ENCODE measurements at regions not wholly inside any gene's neighbourhood (a gene's known extent, or its start where the extent isn't known, plus 50 kb on each side); places are given as distances from the start of the nearest gene placed in this dataset.

- DNase-seq (ENCODE audit: low read depth), result no peak
Measured at GRCh38 chr4:46594661-46595060, 204.7 kb upstream of the GABRA2 start.

- no peak for DNase-seq (ENCODE audit: low read depth)
Measured at GRCh38 chr4:46586566-46586965, 196.6 kb upstream of the GABRA2 start.

GRCh38 chr4:46581677-46582076, 191.7 kb upstream of the GABRA2 start:
- no peak for DNase-seq (ENCODE audit: low read depth)

GRCh38 chr4:46554760-46555465, 165.0 kb upstream of the GABRA2 start:
- DNase-seq (ENCODE audit: low read depth), result no peak

- no peak for DNase-seq (ENCODE audit: low read depth)
Measured at GRCh38 chr4:46550471-46550870, 160.5 kb upstream of the GABRA2 start.

GRCh38 chr4:46549125-46549524, 159.2 kb upstream of the GABRA2 start:
- DNase-seq (ENCODE audit: low read depth), result no peak

- DNase-seq (ENCODE audit: low read depth), result no peak
Measured at GRCh38 chr4:46524751-46525150, 134.8 kb upstream of the GABRA2 start.

GRCh38 chr4:46520361-46520760, 130.4 kb upstream of the GABRA2 start:
- no peak for DNase-seq (ENCODE audit: low read depth)

- DNase-seq (ENCODE audit: low read depth), result no peak
Measured at GRCh38 chr4:46515940-46516339, 126.0 kb upstream of the GABRA2 start.

GRCh38 chr4:46508216-46508615, 118.3 kb upstream of the GABRA2 start:
- DNase-seq (ENCODE audit: low read depth), result no peak

- DNase-seq (ENCODE audit: low read depth), result peak; percentile 2
Measured at GRCh38 chr4:46506876-46507275, 116.9 kb upstream of the GABRA2 start.

- peak; percentile 1 for DNase-seq (ENCODE audit: low read depth)
Measured at GRCh38 chr4:46505131-46505530, 115.2 kb upstream of the GABRA2 start.

- DNase-seq (ENCODE audit: low read depth), result no peak
Measured at GRCh38 chr4:46503739-46504138, 113.8 kb upstream of the GABRA2 start.

- no peak for DNase-seq (ENCODE audit: low read depth)
Measured at GRCh38 chr4:46492394-46492793, 102.5 kb upstream of the GABRA2 start.

- DNase-seq (ENCODE audit: low read depth), result no peak
Measured at GRCh38 chr4:46491455-46491854, 101.5 kb upstream of the GABRA2 start.

GRCh38 chr4:46484881-46485280, 95.0 kb upstream of the GABRA2 start:
- DNase-seq (ENCODE audit: low read depth), result no peak

- no peak for DNase-seq (ENCODE audit: low read depth)
Measured at GRCh38 chr4:46462733-46463132, 72.8 kb upstream of the GABRA2 start.

- DNase-seq (ENCODE audit: low read depth), result no peak
Measured at GRCh38 chr4:46459308-46459707, 69.4 kb upstream of the GABRA2 start.

GRCh38 chr4:46450556-46450955, 60.6 kb upstream of the GABRA2 start:
- DNase-seq (ENCODE audit: low read depth), result no peak

GRCh38 chr4:46445710-46446314, 55.9 kb upstream of the GABRA2 start:
- DNase-seq (ENCODE audit: low read depth), result peak; percentile 4

GRCh38 chr4:46444318-46445000, 54.5 kb upstream of the GABRA2 start:
- DNase-seq (ENCODE audit: low read depth), result no peak

- no peak for DNase-seq (ENCODE audit: low read depth)
Measured at GRCh38 chr4:46442963-46443362, 53.0 kb upstream of the GABRA2 start.
